Upper lobe of left lung (tissue), 4 donors: ENCODE measurements at regions not wholly inside any gene's neighbourhood (a gene's known extent, or its start where the extent isn't known, plus 50 kb on each side); places are given as distances from the start of the nearest gene placed in this dataset.

Experiments used
- EP300 ChIP-seq, 4 donors: sonication (generic); formaldehyde crosslinking; IDR thresholded peaks; one replicate each; pipeline ENCODE4 v1.5.1; 2017; ENCODE audit warnings: antibody characterized with exemption in 4 of 4, control low read depth in 2 of 4
- POLR2A ChIP-seq, 4 donors: fragments of 450-650 bp; IDR thresholded peaks; one replicate each; pipeline ENCODE4 v1.5.1; 2016 to 2017; ENCODE audit warnings: antibody characterized with exemption in 4 of 4, mild to moderate bottlenecking in 2 of 4
- POLR2AphosphoS5 ChIP-seq, 2 donors: sonication (generic); formaldehyde crosslinking; IDR thresholded peaks; one replicate each; pipeline ENCODE4 v1.5.1; 2017; ENCODE audit warnings: antibody characterized with exemption in 2 of 2
- TF ChIP-seq, protein P1 (sequence below), 6 experiments: fragments of 450-650 bp in 4 of 6; fragments of 200-600 bp in 2 of 6; sonication (generic) in 2 of 6; IDR thresholded peaks; one replicate each; pipeline ENCODE4 v1.5.1; 2016 to 2019; ENCODE audit warnings: antibody characterized with exemption in 6 of 6

DNA sequence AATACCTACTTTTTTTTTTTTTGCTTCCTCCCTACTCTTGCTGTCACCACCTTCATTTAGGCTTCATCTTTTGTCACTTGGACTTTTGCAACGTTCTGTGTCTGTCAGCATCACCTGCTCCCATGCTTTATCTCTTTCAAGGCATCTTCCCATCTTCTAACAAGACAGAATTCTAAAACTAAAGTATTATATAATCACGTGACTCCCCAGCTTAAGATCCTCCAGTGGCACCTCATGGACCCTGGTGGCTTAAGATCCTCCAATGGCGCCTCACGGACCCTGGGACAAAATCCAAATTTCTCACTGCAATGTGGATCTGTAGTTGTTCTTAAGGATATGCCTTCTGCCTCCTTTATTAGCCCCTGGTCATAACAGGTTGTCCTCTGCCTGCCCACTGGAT lies 248.2 kb upstream of the SORL1-AS1 start:
- TF ChIP-seq, protein P1, sequence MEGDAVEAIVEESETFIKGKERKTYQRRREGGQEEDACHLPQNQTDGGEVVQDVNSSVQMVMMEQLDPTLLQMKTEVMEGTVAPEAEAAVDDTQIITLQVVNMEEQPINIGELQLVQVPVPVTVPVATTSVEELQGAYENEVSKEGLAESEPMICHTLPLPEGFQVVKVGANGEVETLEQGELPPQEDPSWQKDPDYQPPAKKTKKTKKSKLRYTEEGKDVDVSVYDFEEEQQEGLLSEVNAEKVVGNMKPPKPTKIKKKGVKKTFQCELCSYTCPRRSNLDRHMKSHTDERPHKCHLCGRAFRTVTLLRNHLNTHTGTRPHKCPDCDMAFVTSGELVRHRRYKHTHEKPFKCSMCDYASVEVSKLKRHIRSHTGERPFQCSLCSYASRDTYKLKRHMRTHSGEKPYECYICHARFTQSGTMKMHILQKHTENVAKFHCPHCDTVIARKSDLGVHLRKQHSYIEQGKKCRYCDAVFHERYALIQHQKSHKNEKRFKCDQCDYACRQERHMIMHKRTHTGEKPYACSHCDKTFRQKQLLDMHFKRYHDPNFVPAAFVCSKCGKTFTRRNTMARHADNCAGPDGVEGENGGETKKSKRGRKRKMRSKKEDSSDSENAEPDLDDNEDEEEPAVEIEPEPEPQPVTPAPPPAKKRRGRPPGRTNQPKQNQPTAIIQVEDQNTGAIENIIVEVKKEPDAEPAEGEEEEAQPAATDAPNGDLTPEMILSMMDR (IDR thresholded peaks at IDR 0.05), result no peak
- TF ChIP-seq POLR2A (IDR thresholded peaks at IDR 0.05), result no peak
- no peak for TF ChIP-seq EP300 (IDR thresholded peaks at IDR 0.05)
- no peak for TF ChIP-seq POLR2AphosphoS5 (IDR thresholded peaks at IDR 0.05)
